ENCODE measurements at regions not wholly inside any gene's neighbourhood (a gene's known extent, or its start where the extent isn't known, plus 50 kb on each side); places are given as distances from the start of the nearest gene placed in this dataset.

DNA sequence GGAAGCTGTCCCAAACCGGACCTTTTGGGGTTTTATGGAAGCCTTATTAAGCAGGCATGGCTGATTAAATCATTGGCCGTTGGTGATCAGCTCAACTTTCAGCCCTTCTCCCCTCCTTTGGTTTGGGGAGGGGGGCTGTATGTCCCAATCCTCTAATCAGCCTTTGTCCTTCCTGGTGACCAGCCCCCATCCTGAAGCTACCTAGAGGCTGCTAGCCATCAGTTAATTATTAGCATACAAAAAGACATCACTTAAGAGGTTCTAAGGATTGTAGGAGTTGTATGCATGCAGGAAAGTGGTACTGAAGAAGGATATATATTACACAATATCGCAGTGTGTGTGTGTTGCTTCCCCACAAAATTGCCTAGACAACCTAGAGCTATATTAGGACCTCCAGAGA lies 553.3 kb upstream of the FZD8 start:
- Histone ChIP-seq H3K9me3 (ENCODE audit: control insufficient read depth, insufficient read depth, low read length) (no peaks in the 10 kb centered on the region; the same call in 1 of the 2 replicates), H3K27ac (ENCODE audit: low read length) (no peak overlapping the region), H3K4me3 (ENCODE audit: low read length) (no peak overlapping the region), H3K36me3 (ENCODE audit: control insufficient read depth, insufficient read depth, low read length) (no peaks in the 10 kb centered on the region), H3K27me3 (ENCODE audit: control insufficient read depth, insufficient read depth, low read length) (no peaks in the 10 kb centered on the region), H3K4me1 (ENCODE audit: control insufficient read depth, insufficient read depth, low read length) (no peaks in the 10 kb centered on the region)
- no CpG with 5 or more reads among the region's 3 CpGs for WGBS (ENCODE audit: insufficient coverage, insufficient read length)
- no peak for DNase-seq (ENCODE audit: low read depth, low spot score)

DNA sequence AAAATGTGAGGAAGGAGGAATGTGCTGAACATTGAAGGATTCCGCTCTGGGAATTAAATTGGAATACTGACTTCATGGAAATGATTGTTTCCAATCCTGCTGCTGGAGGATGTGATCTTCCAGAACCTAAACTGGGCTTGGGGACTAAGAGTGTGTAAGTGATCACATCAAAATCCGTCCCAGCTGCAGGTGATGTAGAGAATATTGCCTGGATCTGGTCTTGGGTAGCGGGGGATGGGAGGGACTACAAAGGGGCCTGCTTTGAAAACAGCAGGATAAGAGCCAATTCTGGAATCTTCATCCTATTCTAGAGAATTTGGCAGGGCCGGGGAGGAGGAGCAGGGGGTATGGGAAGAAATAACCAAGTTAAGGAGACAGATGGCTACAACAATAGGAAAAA lies 552.2 kb upstream of the FZD8 start:
- DNase-seq (ENCODE audit: low read depth, low spot score): no peak
- Histone ChIP-seq H3K4me1 (ENCODE audit: control insufficient read depth, insufficient read depth, low read length) (no peaks in the 10 kb centered on the region), H3K9me3 (ENCODE audit: control insufficient read depth, insufficient read depth, low read length) (no peaks in the 10 kb centered on the region; the same call in 1 of the 2 replicates), H3K36me3 (ENCODE audit: control insufficient read depth, insufficient read depth, low read length) (no peaks in the 10 kb centered on the region), H3K27ac (ENCODE audit: low read length) (no peak overlapping the region), H3K27me3 (ENCODE audit: control insufficient read depth, insufficient read depth, low read length) (no peaks in the 10 kb centered on the region), H3K4me3 (ENCODE audit: low read length) (no peak overlapping the region)
- WGBS (ENCODE audit: insufficient coverage, insufficient read length): no CpG with 5 or more reads among the region's 4 CpGs

DNA sequence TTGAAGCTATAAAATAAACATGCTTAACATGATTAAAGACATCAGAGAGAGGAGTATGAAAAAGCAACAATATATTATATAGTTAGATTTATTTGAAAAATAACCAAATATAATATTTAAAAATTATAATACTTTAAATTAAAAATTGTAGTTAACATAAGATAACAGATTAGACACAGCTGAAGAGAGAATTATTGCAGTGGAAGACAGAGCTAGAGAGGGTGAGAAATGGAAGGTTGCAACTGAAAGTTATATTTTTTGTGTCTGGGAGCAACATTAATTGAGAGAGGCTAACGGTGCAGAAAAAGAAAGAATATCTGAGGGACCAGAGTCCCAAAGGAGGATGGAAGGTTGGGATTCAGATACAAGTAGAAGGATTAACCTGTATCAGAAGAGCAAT lies 548.9 kb upstream of the FZD8 start:
- Histone ChIP-seq H3K27me3 (ENCODE audit: control insufficient read depth, insufficient read depth, low read length) (no peaks in the 10 kb centered on the region; the same call in 1 of the 2 replicates), H3K36me3 (ENCODE audit: control insufficient read depth, insufficient read depth, low read length) (no peaks in the 10 kb centered on the region), H3K4me1 (ENCODE audit: control insufficient read depth, insufficient read depth, low read length) (peaks cover 1% of the 10 kb centered on the region; the same call in 1 of the 2 replicates), H3K9me3 (ENCODE audit: control insufficient read depth, insufficient read depth, low read length) (no peaks in the 10 kb centered on the region; the same call in 1 of the 2 replicates), H3K27ac (ENCODE audit: low read length) (no peak overlapping the region), H3K4me3 (ENCODE audit: low read length) (no peak overlapping the region)
- DNase-seq (ENCODE audit: low read depth, low spot score): no peak
- WGBS (ENCODE audit: insufficient coverage, insufficient read length): no CpG with 5 or more reads among the region's 1 CpG

DNA sequence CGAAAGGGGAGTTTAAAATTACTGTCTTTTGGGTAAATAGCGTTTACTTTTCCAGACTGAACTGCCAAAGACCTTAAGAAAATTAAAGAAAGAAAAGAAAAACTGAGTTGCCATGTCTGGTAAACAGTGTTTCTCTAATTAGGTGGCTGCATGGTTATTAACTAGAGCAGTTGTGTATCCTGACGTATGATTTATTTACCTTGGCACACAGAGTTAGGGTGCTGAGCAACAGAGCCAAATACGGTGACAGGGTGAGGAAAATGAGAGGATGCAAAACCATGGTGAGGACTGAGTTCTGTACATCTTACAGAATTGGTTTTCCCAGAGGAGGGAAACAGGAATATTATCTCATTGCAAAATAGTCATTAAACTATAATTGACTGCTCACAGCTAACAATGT lies 546.4 kb upstream of the FZD8 start:
- Histone ChIP-seq H3K4me3 (ENCODE audit: low read length) (no peak overlapping the region), H3K36me3 (ENCODE audit: control insufficient read depth, insufficient read depth, low read length) (no peaks in the 10 kb centered on the region), H3K27ac (ENCODE audit: low read length) (no peak overlapping the region), H3K27me3 (ENCODE audit: control insufficient read depth, insufficient read depth, low read length) (no peaks in the 10 kb centered on the region; the same call in 1 of the 2 replicates), H3K4me1 (ENCODE audit: control insufficient read depth, insufficient read depth, low read length) (peaks cover 1% of the 10 kb centered on the region; the same call in 1 of the 2 replicates), H3K9me3 (ENCODE audit: control insufficient read depth, insufficient read depth, low read length) (no peaks in the 10 kb centered on the region; the same call in 1 of the 2 replicates)
- no peak for DNase-seq (ENCODE audit: low read depth, low spot score)
- WGBS (ENCODE audit: insufficient coverage, insufficient read length): no CpG with 5 or more reads among the region's 4 CpGs

DNA sequence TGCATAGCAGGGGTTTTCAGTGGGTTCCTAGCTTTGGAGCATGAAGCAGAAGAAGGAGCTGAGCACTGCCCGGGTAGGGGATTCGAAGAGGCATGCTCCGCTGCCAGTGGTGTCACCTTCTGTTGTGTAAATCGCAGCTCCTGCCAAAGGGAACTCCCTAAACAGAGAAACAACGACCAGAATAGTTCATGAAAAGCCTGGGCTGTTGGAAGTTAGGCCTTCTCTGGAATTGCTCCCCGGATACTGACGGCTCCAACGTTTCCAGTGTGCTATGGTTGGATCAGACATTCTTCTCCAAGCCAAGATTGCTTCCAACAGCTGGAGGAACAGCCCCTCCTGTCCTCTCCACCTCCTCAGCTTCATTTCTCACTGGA lies 546.0 kb upstream of the FZD8 start:
- no peaks in the 10 kb centered on the region; the same call in 1 of the 2 replicates for H3K9me3 ChIP-seq (ENCODE audit: control insufficient read depth, insufficient read depth, low read length)
- H3K27me3 ChIP-seq (ENCODE audit: control insufficient read depth, insufficient read depth, low read length): no peaks in the 10 kb centered on the region; the same call in 1 of the 2 replicates
- no peaks in the 10 kb centered on the region for H3K36me3 ChIP-seq (ENCODE audit: control insufficient read depth, insufficient read depth, low read length)
- H3K4me3 ChIP-seq (ENCODE audit: low read length): no peak overlapping the region
- WGBS (ENCODE audit: insufficient coverage, insufficient read length): no CpG with 5 or more reads among the region's 8 CpGs
- H3K4me1 ChIP-seq (ENCODE audit: control insufficient read depth, insufficient read depth, low read length): peaks cover 1% of the 10 kb centered on the region; the same call in 1 of the 2 replicates
- no peak for DNase-seq (ENCODE audit: low read depth, low spot score)
- H3K27ac ChIP-seq (ENCODE audit: low read length): no peak overlapping the region

DNA sequence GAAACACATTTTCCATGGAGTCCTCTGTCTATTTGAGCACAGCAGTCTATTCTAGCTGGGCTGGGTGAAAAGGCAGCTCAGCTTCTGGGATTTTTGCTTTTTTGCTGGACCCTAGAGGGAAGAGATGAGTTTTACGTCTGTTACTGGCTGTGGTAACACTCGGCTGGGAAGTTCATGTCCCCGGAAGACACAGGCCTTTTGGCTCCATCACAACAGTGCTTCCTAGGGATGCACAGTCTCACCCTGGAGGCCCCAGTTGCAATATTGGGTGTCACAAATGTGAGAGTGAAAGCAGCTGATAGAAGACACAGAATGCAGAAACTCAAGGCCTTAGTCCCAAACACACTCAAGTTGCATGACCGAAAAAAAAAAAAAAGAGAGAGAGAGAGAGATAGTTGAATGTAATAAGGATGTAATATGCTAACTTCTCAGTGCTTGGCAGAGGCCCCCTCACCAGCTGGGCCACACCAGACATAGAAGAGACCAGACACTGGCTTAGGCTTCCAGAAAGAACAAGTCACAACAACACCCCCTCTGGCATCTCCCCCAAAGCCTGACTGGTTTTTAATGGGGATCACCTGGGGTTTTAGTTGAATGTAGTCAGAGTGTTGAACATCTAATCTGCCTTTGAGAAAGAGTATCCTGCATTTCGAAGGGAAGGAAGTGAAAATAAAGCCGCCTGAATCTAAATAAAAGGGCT lies 545.4 kb upstream of the FZD8 start:
- Histone ChIP-seq H3K27me3 (ENCODE audit: control insufficient read depth, insufficient read depth, low read length) (no peaks in the 10 kb centered on the region; the same call in 1 of the 2 replicates), H3K4me1 (ENCODE audit: control insufficient read depth, insufficient read depth, low read length) (peaks cover 1% of the 10 kb centered on the region; the same call in 1 of the 2 replicates), H3K4me3 (ENCODE audit: low read length) (no peak overlapping the region), H3K36me3 (ENCODE audit: control insufficient read depth, insufficient read depth, low read length) (no peaks in the 10 kb centered on the region), H3K9me3 (ENCODE audit: control insufficient read depth, insufficient read depth, low read length) (no peaks in the 10 kb centered on the region; the same call in 1 of the 2 replicates), H3K27ac (ENCODE audit: low read length) (no peak overlapping the region)
- no peak for DNase-seq (ENCODE audit: low read depth, low spot score)
- WGBS (ENCODE audit: insufficient coverage, insufficient read length): no CpG with 5 or more reads among the region's 6 CpGs

DNA sequence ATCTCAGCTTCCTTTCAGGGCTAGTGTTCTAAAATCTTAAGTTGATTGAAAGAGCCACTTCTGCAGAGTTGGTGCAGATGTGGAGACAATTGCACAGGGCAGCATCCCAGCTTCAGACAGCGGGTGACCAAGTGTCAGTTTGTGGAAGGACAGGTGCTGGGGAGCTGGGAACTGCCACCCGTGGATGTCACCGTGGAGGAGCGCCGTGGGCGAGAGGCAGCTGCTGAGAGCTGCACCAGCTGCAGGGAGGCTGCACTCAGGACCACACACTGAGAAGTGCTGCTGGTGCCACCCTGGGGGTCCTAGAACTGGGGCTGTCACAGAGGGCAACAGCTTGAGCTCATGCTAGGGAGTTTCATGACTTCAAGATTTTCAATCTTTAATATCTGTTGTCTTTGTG lies 543.0 kb upstream of the FZD8 start:
- H3K4me3 ChIP-seq (ENCODE audit: low read length): no peak overlapping the region
- no peaks in the 10 kb centered on the region; the same call in 1 of the 2 replicates for H3K9me3 ChIP-seq (ENCODE audit: control insufficient read depth, insufficient read depth, low read length)
- no peak overlapping the region for H3K27ac ChIP-seq (ENCODE audit: low read length)
- H3K4me1 ChIP-seq (ENCODE audit: control insufficient read depth, insufficient read depth, low read length): peaks cover 1% of the 10 kb centered on the region; the same call in 1 of the 2 replicates
- H3K27me3 ChIP-seq (ENCODE audit: control insufficient read depth, insufficient read depth, low read length): no peaks in the 10 kb centered on the region; the same call in 1 of the 2 replicates
- no peaks in the 10 kb centered on the region for H3K36me3 ChIP-seq (ENCODE audit: control insufficient read depth, insufficient read depth, low read length)
- WGBS (ENCODE audit: insufficient coverage, insufficient read length): no CpG with 5 or more reads among the region's 6 CpGs
- DNase-seq (ENCODE audit: low read depth, low spot score): no peak

DNA sequence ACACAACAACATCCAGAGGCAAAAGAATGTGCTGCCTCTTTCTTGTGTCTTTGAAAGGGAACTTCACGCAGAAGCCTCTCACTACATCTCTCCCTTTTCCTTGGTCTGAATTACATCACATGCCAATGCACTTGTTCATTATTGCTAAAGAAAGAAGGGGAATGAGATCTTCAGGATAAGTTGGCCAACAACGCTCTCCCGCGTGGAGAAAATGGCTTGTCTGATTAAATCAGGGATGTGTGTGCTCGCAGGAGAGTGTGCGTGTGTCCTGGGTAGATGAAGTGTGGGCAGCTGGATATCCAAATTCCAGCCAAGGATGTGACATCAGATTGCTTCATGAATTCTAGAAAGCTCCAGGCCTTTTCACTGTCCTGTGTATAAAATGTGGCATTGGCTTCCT lies 541.6 kb upstream of the FZD8 start:
- WGBS (ENCODE audit: insufficient coverage, insufficient read length): no CpG with 5 or more reads among the region's 6 CpGs
- Histone ChIP-seq H3K4me3 (ENCODE audit: low read length) (no peak overlapping the region), H3K27me3 (ENCODE audit: control insufficient read depth, insufficient read depth, low read length) (no peaks in the 10 kb centered on the region)

DNA sequence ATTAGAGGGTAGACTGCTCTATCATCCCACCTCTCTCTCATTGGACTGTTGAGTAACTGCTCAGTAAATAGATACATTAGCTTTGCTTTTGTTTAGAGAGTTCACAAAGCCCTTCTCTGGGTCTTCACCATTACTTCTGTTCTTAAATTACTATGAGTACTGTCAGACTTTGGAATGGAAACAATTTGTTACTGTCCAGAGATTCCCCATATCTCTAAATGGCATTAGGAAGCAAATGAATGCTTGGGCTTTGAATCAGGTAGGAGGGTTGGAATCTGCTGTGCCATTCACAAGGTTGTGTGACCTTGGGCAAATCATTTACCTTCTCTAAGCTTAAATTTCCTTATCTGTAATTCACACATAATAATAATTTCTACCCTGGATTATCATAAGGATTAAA lies 541.0 kb upstream of the FZD8 start:
- no peaks in the 10 kb centered on the region for H3K9me3 ChIP-seq (ENCODE audit: control insufficient read depth, insufficient read depth, low read length)

More for the DNA sequence above, 541.6 kb upstream of the FZD8 start:
- DNase-seq (ENCODE audit: low read depth, low spot score): no peak
- Histone ChIP-seq H3K9me3 (ENCODE audit: control insufficient read depth, insufficient read depth, low read length) (no peaks in the 10 kb centered on the region; the same call in 1 of the 2 replicates), H3K27ac (ENCODE audit: low read length) (no peak overlapping the region), H3K36me3 (ENCODE audit: control insufficient read depth, insufficient read depth, low read length) (no peaks in the 10 kb centered on the region), H3K4me1 (ENCODE audit: control insufficient read depth, insufficient read depth, low read length) (peaks cover 1% of the 10 kb centered on the region; the same call in 1 of the 2 replicates)

DNA sequence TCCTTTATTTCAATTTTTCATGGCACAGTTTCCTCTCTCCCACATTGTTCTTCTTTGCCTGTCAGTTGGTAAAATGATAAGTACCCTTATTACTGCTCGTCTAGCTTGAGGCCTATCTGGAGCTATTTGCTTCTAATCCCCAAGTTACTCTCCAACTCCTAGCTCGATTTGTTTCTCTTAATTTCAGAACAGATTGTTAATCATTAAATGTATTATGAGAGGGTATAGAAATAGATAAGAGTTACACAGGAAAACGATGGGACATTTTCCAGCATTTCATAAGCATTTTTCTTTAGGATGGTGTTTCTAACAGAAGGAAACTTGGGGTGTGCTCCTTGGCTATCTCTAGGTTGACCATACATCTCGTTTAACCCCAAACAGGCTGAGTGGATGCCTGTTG lies 540.5 kb upstream of the FZD8 start:
- Histone ChIP-seq H3K27me3 (ENCODE audit: control insufficient read depth, insufficient read depth, low read length) (no peaks in the 10 kb centered on the region), H3K4me1 (ENCODE audit: control insufficient read depth, insufficient read depth, low read length) (no peaks in the 10 kb centered on the region; the same call in 1 of the 2 replicates), H3K27ac (ENCODE audit: low read length) (no peak overlapping the region), H3K36me3 (ENCODE audit: control insufficient read depth, insufficient read depth, low read length) (no peaks in the 10 kb centered on the region), H3K9me3 (ENCODE audit: control insufficient read depth, insufficient read depth, low read length) (no peaks in the 10 kb centered on the region), H3K4me3 (ENCODE audit: low read length) (no peak overlapping the region)
- no CpG with 5 or more reads among the region's 4 CpGs for WGBS (ENCODE audit: insufficient coverage, insufficient read length)
- no peak for DNase-seq (ENCODE audit: low read depth, low spot score)

More for the DNA sequence above, 541.0 kb upstream of the FZD8 start:
- no peak overlapping the region for H3K27ac ChIP-seq (ENCODE audit: low read length)
- no peaks in the 10 kb centered on the region; the same call in 1 of the 2 replicates for H3K4me1 ChIP-seq (ENCODE audit: control insufficient read depth, insufficient read depth, low read length)
- DNase-seq (ENCODE audit: low read depth, low spot score): no peak
- H3K27me3 ChIP-seq (ENCODE audit: control insufficient read depth, insufficient read depth, low read length): no peaks in the 10 kb centered on the region
- no peaks in the 10 kb centered on the region for H3K36me3 ChIP-seq (ENCODE audit: control insufficient read depth, insufficient read depth, low read length)
- H3K4me3 ChIP-seq (ENCODE audit: low read length): no peak overlapping the region

DNA sequence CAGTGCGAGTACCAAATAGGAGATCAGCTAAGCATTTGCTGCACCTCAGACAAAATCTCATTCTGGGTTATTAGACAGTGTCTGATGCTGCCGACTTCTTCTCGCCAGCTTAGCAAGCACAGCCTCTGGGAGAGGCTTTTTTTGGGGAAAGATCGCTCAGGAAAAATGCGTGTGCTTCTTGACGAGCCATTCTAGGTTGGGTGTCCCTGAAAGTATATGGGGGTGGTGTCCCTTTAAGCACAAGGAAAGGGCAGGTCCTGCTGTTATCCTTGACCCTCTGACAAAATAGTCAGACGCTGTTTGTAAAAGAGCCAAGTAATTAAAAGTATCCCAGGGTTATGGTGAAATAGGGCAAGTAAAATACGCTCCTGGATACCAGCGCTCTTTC lies 540.1 kb upstream of the FZD8 start:
- no peak for DNase-seq (ENCODE audit: low read depth, low spot score)

More for the DNA sequence above, 540.1 kb upstream of the FZD8 start:
- Histone ChIP-seq H3K36me3 (ENCODE audit: control insufficient read depth, insufficient read depth, low read length) (no peaks in the 10 kb centered on the region), H3K9me3 (ENCODE audit: control insufficient read depth, insufficient read depth, low read length) (no peaks in the 10 kb centered on the region), H3K4me1 (ENCODE audit: control insufficient read depth, insufficient read depth, low read length) (no peaks in the 10 kb centered on the region; the same call in 1 of the 2 replicates), H3K4me3 (ENCODE audit: low read length) (no peak overlapping the region), H3K27me3 (ENCODE audit: control insufficient read depth, insufficient read depth, low read length) (no peaks in the 10 kb centered on the region), H3K27ac (ENCODE audit: low read length) (no peak overlapping the region)
- no CpG with 5 or more reads among the region's 9 CpGs for WGBS (ENCODE audit: insufficient coverage, insufficient read length)

Data from iPS DF 6.9 (cell line).